ENCODE measurements at regions not wholly inside any gene's neighbourhood (a gene's known extent, or its start where the extent isn't known, plus 50 kb on each side); places are given as distances from the start of the nearest gene placed in this dataset.

GRCh38 chr5:6905883-6906282, 192.7 kb downstream of the TENT4A start:
- TF ChIP-seq, protein P1, sequence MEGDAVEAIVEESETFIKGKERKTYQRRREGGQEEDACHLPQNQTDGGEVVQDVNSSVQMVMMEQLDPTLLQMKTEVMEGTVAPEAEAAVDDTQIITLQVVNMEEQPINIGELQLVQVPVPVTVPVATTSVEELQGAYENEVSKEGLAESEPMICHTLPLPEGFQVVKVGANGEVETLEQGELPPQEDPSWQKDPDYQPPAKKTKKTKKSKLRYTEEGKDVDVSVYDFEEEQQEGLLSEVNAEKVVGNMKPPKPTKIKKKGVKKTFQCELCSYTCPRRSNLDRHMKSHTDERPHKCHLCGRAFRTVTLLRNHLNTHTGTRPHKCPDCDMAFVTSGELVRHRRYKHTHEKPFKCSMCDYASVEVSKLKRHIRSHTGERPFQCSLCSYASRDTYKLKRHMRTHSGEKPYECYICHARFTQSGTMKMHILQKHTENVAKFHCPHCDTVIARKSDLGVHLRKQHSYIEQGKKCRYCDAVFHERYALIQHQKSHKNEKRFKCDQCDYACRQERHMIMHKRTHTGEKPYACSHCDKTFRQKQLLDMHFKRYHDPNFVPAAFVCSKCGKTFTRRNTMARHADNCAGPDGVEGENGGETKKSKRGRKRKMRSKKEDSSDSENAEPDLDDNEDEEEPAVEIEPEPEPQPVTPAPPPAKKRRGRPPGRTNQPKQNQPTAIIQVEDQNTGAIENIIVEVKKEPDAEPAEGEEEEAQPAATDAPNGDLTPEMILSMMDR (IDR thresholded peaks at IDR 0.05): no peak
- TF ChIP-seq POLR2A (IDR thresholded peaks at IDR 0.05): no peak
